ENCODE measurements at regions not wholly inside any gene's neighbourhood (a gene's known extent, or its start where the extent isn't known, plus 50 kb on each side); places are given as distances from the start of the nearest gene placed in this dataset.

DNA sequence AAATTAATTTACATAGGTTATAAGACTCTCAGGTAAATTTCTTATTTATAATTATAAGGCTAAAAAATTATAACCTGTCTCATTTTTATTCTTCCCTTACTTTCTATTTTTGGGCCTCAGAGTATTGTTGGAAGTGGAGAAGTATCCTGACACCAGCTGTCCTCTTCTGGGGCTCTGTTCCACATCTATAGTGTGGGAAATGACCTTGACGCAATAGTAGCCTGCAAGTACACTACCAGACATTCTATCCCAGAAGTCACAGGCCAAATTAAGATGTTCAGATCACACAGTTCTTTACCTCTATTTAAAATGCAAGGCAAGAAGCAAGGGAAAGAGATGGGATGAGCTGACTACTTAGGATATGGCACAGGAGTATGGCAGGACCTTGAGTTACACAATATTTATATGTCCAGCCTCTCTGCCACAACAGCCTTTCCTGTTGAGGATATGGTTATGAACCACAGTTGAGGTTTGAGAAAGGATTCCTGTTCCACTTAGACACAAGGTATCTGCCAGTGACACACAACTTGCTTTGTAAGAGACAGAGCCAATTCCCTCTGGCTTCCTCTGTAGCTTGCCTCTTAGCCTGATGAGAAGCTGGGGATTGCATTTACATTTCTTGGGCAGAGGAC lies 158.0 kb upstream of the IL12A start:
- H3K27me3 ChIP-seq (ENCODE audit: insufficient read depth, low read depth), result no peaks in the 10 kb centered on the region
- H2AFZ ChIP-seq (ENCODE audit: low read depth), result no peak overlapping the region
- H3K27ac ChIP-seq, result no peak overlapping the region
- TF ChIP-seq, protein P1, sequence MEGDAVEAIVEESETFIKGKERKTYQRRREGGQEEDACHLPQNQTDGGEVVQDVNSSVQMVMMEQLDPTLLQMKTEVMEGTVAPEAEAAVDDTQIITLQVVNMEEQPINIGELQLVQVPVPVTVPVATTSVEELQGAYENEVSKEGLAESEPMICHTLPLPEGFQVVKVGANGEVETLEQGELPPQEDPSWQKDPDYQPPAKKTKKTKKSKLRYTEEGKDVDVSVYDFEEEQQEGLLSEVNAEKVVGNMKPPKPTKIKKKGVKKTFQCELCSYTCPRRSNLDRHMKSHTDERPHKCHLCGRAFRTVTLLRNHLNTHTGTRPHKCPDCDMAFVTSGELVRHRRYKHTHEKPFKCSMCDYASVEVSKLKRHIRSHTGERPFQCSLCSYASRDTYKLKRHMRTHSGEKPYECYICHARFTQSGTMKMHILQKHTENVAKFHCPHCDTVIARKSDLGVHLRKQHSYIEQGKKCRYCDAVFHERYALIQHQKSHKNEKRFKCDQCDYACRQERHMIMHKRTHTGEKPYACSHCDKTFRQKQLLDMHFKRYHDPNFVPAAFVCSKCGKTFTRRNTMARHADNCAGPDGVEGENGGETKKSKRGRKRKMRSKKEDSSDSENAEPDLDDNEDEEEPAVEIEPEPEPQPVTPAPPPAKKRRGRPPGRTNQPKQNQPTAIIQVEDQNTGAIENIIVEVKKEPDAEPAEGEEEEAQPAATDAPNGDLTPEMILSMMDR (conservative IDR thresholded peaks at IDR 0.05; ENCODE audit: low read depth, low read length), result no peak
- H3K9ac ChIP-seq, result no peak overlapping the region
- no peaks in the 10 kb centered on the region for H3K4me1 ChIP-seq (ENCODE audit: low read depth, poor library complexity, severe bottlenecking)
- H3K4me3 ChIP-seq (IDR thresholded peaks at IDR 0.05; ENCODE audit: insufficient read depth, low read depth, low read length), result no peak overlapping the region
- no peaks in the 10 kb centered on the region for H4K20me1 ChIP-seq (ENCODE audit: insufficient read depth)
- no peaks in the 10 kb centered on the region for H3K79me2 ChIP-seq (ENCODE audit: insufficient read depth, low read depth)
- no peaks in the 10 kb centered on the region for H3K36me3 ChIP-seq (ENCODE audit: insufficient read depth)
- H3K4me2 ChIP-seq, result no peak overlapping the region

DNA sequence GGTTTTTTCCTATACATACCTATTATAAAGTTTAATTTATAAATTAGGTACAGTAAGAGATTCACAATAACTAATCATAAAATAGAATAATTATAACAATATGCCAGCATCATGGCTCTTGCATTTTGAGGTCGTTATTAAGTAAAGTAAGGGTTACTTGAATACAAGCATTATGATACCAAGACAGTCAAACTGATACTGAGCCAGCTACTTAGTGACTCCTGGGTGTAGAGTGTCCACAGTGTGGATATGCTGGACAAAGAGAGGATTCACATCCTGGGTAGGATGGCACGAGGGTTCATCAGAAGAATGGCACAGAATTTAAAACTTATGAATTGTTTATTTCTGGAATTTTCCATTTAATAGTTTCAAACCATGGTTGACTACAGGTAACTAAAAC lies 157.2 kb upstream of the IL12A start:
- no peaks in the 10 kb centered on the region for H4K20me1 ChIP-seq (ENCODE audit: insufficient read depth)
- no peak overlapping the region for H3K4me2 ChIP-seq
- H3K79me2 ChIP-seq (ENCODE audit: insufficient read depth, low read depth), result no peaks in the 10 kb centered on the region
- no peak overlapping the region for H3K9ac ChIP-seq
- no peaks in the 10 kb centered on the region for H3K4me1 ChIP-seq (ENCODE audit: low read depth, poor library complexity, severe bottlenecking)
- H3K36me3 ChIP-seq (ENCODE audit: insufficient read depth), result no peaks in the 10 kb centered on the region
- no peak overlapping the region for H3K27ac ChIP-seq
- H3K27me3 ChIP-seq (ENCODE audit: insufficient read depth, low read depth), result no peaks in the 10 kb centered on the region
- H2AFZ ChIP-seq (ENCODE audit: low read depth), result no peak overlapping the region
- no peak overlapping the region for H3K4me3 ChIP-seq (IDR thresholded peaks at IDR 0.05; ENCODE audit: insufficient read depth, low read depth, low read length)
- TF ChIP-seq, protein P1 (conservative IDR thresholded peaks at IDR 0.05; ENCODE audit: low read depth, low read length), result no peak

DNA sequence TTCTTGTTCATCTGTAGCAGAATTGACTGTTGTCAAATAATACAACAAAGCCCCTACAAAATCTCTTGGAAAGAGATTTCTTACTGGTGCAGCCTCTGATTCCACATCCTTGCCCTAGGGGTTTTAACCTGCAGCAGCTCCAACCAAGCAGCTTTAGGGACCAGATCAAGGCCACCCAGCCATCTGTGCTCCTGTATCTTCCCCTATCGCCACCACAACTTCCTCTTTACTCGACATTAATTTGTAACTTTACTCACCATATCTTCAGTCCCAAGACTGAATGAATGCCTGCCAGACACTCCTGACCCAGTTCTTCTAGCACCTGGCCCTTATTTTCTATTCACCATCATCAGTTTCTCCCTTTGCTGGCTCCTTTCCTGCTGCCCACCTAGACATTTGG lies 156.6 kb upstream of the IL12A start:
- Histone ChIP-seq H3K4me2 (no peak overlapping the region), H3K79me2 (ENCODE audit: insufficient read depth, low read depth) (no peaks in the 10 kb centered on the region), H3K4me3 (IDR thresholded peaks at IDR 0.05; ENCODE audit: insufficient read depth, low read depth, low read length) (no peak overlapping the region), H3K4me1 (ENCODE audit: low read depth, poor library complexity, severe bottlenecking) (no peaks in the 10 kb centered on the region), H4K20me1 (ENCODE audit: insufficient read depth) (no peaks in the 10 kb centered on the region), H3K9ac (no peak overlapping the region), H3K36me3 (ENCODE audit: insufficient read depth) (no peaks in the 10 kb centered on the region), H3K27ac (no peak overlapping the region), H3K27me3 (ENCODE audit: insufficient read depth, low read depth) (no peaks in the 10 kb centered on the region), H2AFZ (ENCODE audit: low read depth) (no peak overlapping the region)
- TF ChIP-seq, protein P1 (conservative IDR thresholded peaks at IDR 0.05; ENCODE audit: low read depth, low read length), result no peak

DNA sequence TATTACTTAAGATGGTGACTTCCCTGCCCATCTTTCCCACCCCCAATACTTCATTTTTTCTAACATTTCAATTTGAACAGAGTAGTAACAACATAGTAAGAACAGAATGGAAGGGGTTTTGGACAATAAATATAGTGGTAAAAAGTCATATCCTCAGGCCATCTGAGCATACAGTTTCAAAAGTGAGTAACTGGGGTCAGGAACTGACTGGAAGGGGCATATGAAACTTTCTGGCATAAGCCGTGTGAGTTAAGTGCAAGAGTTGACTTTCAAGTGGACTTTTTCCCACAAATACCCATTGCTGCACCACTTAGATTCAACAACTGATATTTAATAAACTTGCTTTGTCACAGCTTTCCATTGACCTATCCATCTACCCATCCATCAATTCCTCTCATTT lies 153.5 kb upstream of the IL12A start:
- no peak overlapping the region for H2AFZ ChIP-seq (ENCODE audit: low read depth)
- no peak overlapping the region for H3K4me2 ChIP-seq
- no peaks in the 10 kb centered on the region for H4K20me1 ChIP-seq (ENCODE audit: insufficient read depth)
- TF ChIP-seq, protein P1 (conservative IDR thresholded peaks at IDR 0.05; ENCODE audit: low read depth, low read length), result no peak
- no peak overlapping the region for H3K9ac ChIP-seq
- no peaks in the 10 kb centered on the region for H3K4me1 ChIP-seq (ENCODE audit: low read depth, poor library complexity, severe bottlenecking)
- no peaks in the 10 kb centered on the region for H3K79me2 ChIP-seq (ENCODE audit: insufficient read depth, low read depth)
- no peaks in the 10 kb centered on the region for H3K27me3 ChIP-seq (ENCODE audit: insufficient read depth, low read depth)
- H3K4me3 ChIP-seq (IDR thresholded peaks at IDR 0.05; ENCODE audit: insufficient read depth, low read depth, low read length), result no peak overlapping the region
- H3K36me3 ChIP-seq (ENCODE audit: insufficient read depth), result no peaks in the 10 kb centered on the region
- H3K27ac ChIP-seq, result no peak overlapping the region

Data from KMS-11 (cell line).